Cardiac muscle cell (in vitro differentiated cells and primary cell): ENCODE measurements at regions not wholly inside any gene's neighbourhood (a gene's known extent, or its start where the extent isn't known, plus 50 kb on each side); places are given as distances from the start of the nearest gene placed in this dataset.
"Not testable (repeated sequence)": the region's sequence is repeated elsewhere in the genome, so short reads cannot be mapped to it uniquely, and the experiment has no call there.

Experiments used
- DNase-seq, 2 donors: peaks; one replicate each; pipeline versions ENCODE4 v3.0.0 to v3.0.0-alpha.2; 2010 to 2017; ENCODE audit warnings: low read depth in 1 of 2, low spot score in 1 of 2
- H3K27ac ChIP-seq: fragments of 200-600 bp; sonication (generic); 2 replicates; pipeline ENCODE4 v1.5.1; 2016
- H3K27me3 ChIP-seq: fragments of 200-600 bp; sonication (generic); 2 replicates; pipeline ENCODE4 v1.6.0; 2016; ENCODE audit warnings: control low read depth
- H3K36me3 ChIP-seq: fragments of 200-600 bp; sonication (generic); 2 replicates; pipeline ENCODE4 v1.5.1; 2016; ENCODE audit warnings: control low read depth
- H3K4me1 ChIP-seq: fragments of 200-600 bp; sonication (generic); 2 replicates; pipeline ENCODE4 v1.8.1; 2017; ENCODE audit warnings: low read depth, mild to moderate bottlenecking, mixed run types
- H3K4me3 ChIP-seq: fragments of 200-600 bp; sonication (generic); 2 replicates; pipeline ENCODE4 v1.5.1; 2016; ENCODE audit warnings: mild to moderate bottlenecking
- H3K9me3 ChIP-seq: fragments of 200-600 bp; sonication (generic); 2 replicates; pipeline ENCODE4 v1.5.1; 2017; ENCODE audit warnings: low read depth, mild to moderate bottlenecking, control low read depth
- CTCF ChIP-seq: IDR thresholded peaks from 2 replicates; pipeline ENCODE4 v1.5.1; 2012; ENCODE audit warnings: low read depth, mild to moderate bottlenecking, low read length

GRCh38 chr10:131363416-131363815, 51.9 kb upstream of the TCERG1L start:
- Histone ChIP-seq H3K9me3 (no peaks in the 10 kb centered on the region), H3K4me1 (no peaks in the 10 kb centered on the region), H3K36me3 (no peaks in the 10 kb centered on the region), H3K27me3 (no peaks in the 10 kb centered on the region), H3K27ac (no peak overlapping the region), H3K4me3 (no peak overlapping the region)
- DNase-seq, result no peak
- no peak for TF ChIP-seq CTCF

- H3K9me3 ChIP-seq, result no peaks in the 10 kb centered on the region
- TF ChIP-seq CTCF, result no peak
- H3K4me1 ChIP-seq, result no peaks in the 10 kb centered on the region
- H3K27me3 ChIP-seq, result peaks cover 3% of the 10 kb centered on the region
- no peak overlapping the region for H3K27ac ChIP-seq
- no peak overlapping the region for H3K4me3 ChIP-seq
- H3K36me3 ChIP-seq, result no peaks in the 10 kb centered on the region
- no peak for DNase-seq
These were observed 60.0 kb upstream of the TCERG1L start for GRCh38 chr10:131371571-131371970.

- no peak overlapping the region for H3K4me3 ChIP-seq
- H3K36me3 ChIP-seq, result no peaks in the 10 kb centered on the region
- DNase-seq, result no peak
- H3K4me1 ChIP-seq, result no peaks in the 10 kb centered on the region
- peaks cover 6% of the 10 kb centered on the region for H3K27me3 ChIP-seq
- no peak overlapping the region for H3K27ac ChIP-seq
- no peaks in the 10 kb centered on the region for H3K9me3 ChIP-seq
- TF ChIP-seq CTCF, result no peak
These were observed 70.1 kb upstream of the TCERG1L start for GRCh38 chr10:131381576-131381975.

- not testable (repeated sequence) for H3K4me3 ChIP-seq
These were observed 73.8 kb upstream of the TCERG1L start for GRCh38 chr10:131385161-131385872.

GRCh38 chr10:131387018-131387529, 75.6 kb upstream of the TCERG1L start:
- DNase-seq, result no peak
- Histone ChIP-seq H3K4me3 (no peak overlapping the region), H3K36me3 (no peaks in the 10 kb centered on the region), H3K27ac (no peak overlapping the region), H3K27me3 (peaks cover 29% of the 10 kb centered on the region), H3K4me1 (no peaks in the 10 kb centered on the region), H3K9me3 (no peaks in the 10 kb centered on the region)
- no peak for TF ChIP-seq CTCF

More at GRCh38 chr10:131385161-131385872, 73.8 kb upstream of the TCERG1L start:
- H3K27ac ChIP-seq, H3K9me3 ChIP-seq, H3K36me3 ChIP-seq, H3K4me1 ChIP-seq, DNase-seq: not testable (repeated sequence)
- peaks cover 29% of the 10 kb centered on the region for H3K27me3 ChIP-seq

- DNase-seq, result no peak
- Histone ChIP-seq H3K36me3 (no peaks in the 10 kb centered on the region), H3K4me1 (no peaks in the 10 kb centered on the region), H3K27me3 (peaks cover 20% of the 10 kb centered on the region), H3K27ac (no peak overlapping the region), H3K4me3 (no peak overlapping the region), H3K9me3 (no peaks in the 10 kb centered on the region)
- TF ChIP-seq CTCF, result no peak
These were observed 80.4 kb upstream of the TCERG1L start for GRCh38 chr10:131391936-131392335.
